ENCODE measurements at regions not wholly inside any gene's neighbourhood (a gene's known extent, or its start where the extent isn't known, plus 50 kb on each side); places are given as distances from the start of the nearest gene placed in this dataset.

GRCh38 chr14:87837296-87837695, 155.7 kb downstream of the GALC start:
- Histone ChIP-seq H2BK120ac (ENCODE audit: low read depth, low read length) (no peak overlapping the region), H4K20me1 (ENCODE audit: insufficient read depth, low read length) (no peaks in the 10 kb centered on the region), H3K9me3 (ENCODE audit: control insufficient read depth, insufficient read depth, low read length) (peaks cover 15% of the 10 kb centered on the region), H2AK5ac (ENCODE audit: low read depth, low read length) (no peak overlapping the region), H3K27ac (ENCODE audit: insufficient read depth, low read length) (no peak overlapping the region), H2BK20ac (ENCODE audit: low read depth, low read length) (no peak overlapping the region), H3K4me2 (ENCODE audit: low read depth, low read length) (no peak overlapping the region), H2BK5ac (ENCODE audit: low read depth, low read length, poor library complexity, severe bottlenecking) (no peak overlapping the region), H3K79me1 (ENCODE audit: low read depth in 1 of 2, low read length in 2 of 2) (no peaks in the 10 kb centered on the region), H2AFZ (replicated peaks; ENCODE audit: low read length, poor library complexity) (no peak overlapping the region), H4K5ac (ENCODE audit: low read depth, low read length) (no peak overlapping the region), H3K4me1 (ENCODE audit: control insufficient read depth, insufficient read depth, low read length) (no peaks in the 10 kb centered on the region), H3K23ac (ENCODE audit: low read depth, low read length) (no peak overlapping the region), H3K36me3 (ENCODE audit: control insufficient read depth, insufficient read depth, low read length) (no peaks in the 10 kb centered on the region), H2BK15ac (ENCODE audit: low read depth, low read length) (no peak overlapping the region), H3K18ac (ENCODE audit: low read depth, low read length) (no peak overlapping the region), H3K4ac (ENCODE audit: low read depth, low read length) (no peak overlapping the region), H3K9ac (ENCODE audit: low read depth, low read length) (no peak overlapping the region), H3K9me1 (ENCODE audit: insufficient read depth, low read length) (no peaks in the 10 kb centered on the region), H3K56ac (ENCODE audit: extremely low read depth, insufficient read depth, low read length) (no peak overlapping the region), H4K8ac (ENCODE audit: low read depth in 2 of 2, low read length in 2 of 2) (no peak overlapping the region), H4K91ac (ENCODE audit: insufficient read depth, low read depth, low read length) (no peak overlapping the region), H3K27me3 (ENCODE audit: control insufficient read depth, insufficient read depth, low read length) (no peaks in the 10 kb centered on the region), H3K4me3 (ENCODE audit: insufficient read depth, low read depth, low read length) (no peak overlapping the region), H2AK9ac (replicated peaks; ENCODE audit: low read depth, low read length, poor library complexity) (no peak overlapping the region), H3K14ac (replicated peaks; ENCODE audit: low read depth, low read length) (no peak overlapping the region)
- in situ Hi-C loops (cut with MboI; ENCODE audit: low sequenced_read_pairs) (no loop called here), dilution Hi-C loops (cut with HindIII; ENCODE audit: low sequenced_read_pairs, unreplicated experiment) (no loop called here), intact Hi-C loops (cut with micrococcal nuclease) (no loop called here)
- no TSS peak for BruUV-seq (replicated peaks)
- TF ChIP-seq CEBPB (IDR thresholded peaks at IDR 0.05; ENCODE audit: low read depth, low read length) (no peak), MAFK (IDR thresholded peaks at IDR 0.05; ENCODE audit: low read depth, low read length) (no peak), SMC3 (IDR thresholded peaks at IDR 0.05; ENCODE audit: low read depth, low read length) (no peak), POLR2A (IDR thresholded peaks at IDR 0.05; ENCODE audit: low read depth, low read length) (no peak), BHLHE40 (IDR thresholded peaks at IDR 0.05; ENCODE audit: low read depth, low read length) (no peak), MXI1 (IDR thresholded peaks at IDR 0.05; ENCODE audit: borderline replicate concordance, low read depth, low read length) (no peak), USF2 (IDR thresholded peaks at IDR 0.05; ENCODE audit: low read depth, low read length) (no peak), NFE2L2 (IDR thresholded peaks at IDR 0.05; ENCODE audit: low read depth, low read length) (no peak), RFX5 (IDR thresholded peaks at IDR 0.05; ENCODE audit: low read depth, low read length) (no peak), CHD1 (IDR thresholded peaks at IDR 0.05; ENCODE audit: low read depth, low read length) (no peak), CTCF (conservative IDR thresholded peaks at IDR 0.05; ENCODE audit: low read depth, low read length) (no peak), ELK1 (IDR thresholded peaks at IDR 0.05; ENCODE audit: borderline replicate concordance, low read depth, low read length) (no peak), RAD21 (IDR thresholded peaks at IDR 0.05; ENCODE audit: low read length) (no peak), FOS (IDR thresholded peaks at IDR 0.05; ENCODE audit: low read depth, low read length) (no peak)
- ChIA-PET POLR2A (ENCODE audit: unreplicated experiment) (no interaction called here), CTCF (no interaction called here)
- DNase-seq = no peak
- WGBS, 2 experiments (ENCODE audit: extremely low coverage in 2 of 2, insufficient read length in 1 of 2) = no CpG with 5 or more reads among the region's 1 CpG
- no peak for ATAC-seq (ENCODE audit: low read depth)

All from IMR-90 (cell line).